Parathyroid adenoma (tissue), 2 donors: ENCODE measurements at regions not wholly inside any gene's neighbourhood (a gene's known extent, or its start where the extent isn't known, plus 50 kb on each side); places are given as distances from the start of the nearest gene placed in this dataset.

Experiments used
- H2AFZ ChIP-seq: fragments of 300-600 bp; sonication (generic); one replicate; pipeline ENCODE4 v1.7.0; 2017; ENCODE audit warnings: antibody characterized with exemption, mild to moderate bottlenecking
- H3K27ac ChIP-seq: fragments of 300-600 bp; sonication (generic); one replicate; pipeline ENCODE4 v1.7.0; 2017
- H3K27me3 ChIP-seq: fragments of 300-600 bp; sonication (generic); one replicate; pipeline ENCODE4 v1.7.0; 2017; ENCODE audit warnings: low read length; ENCODE audit not compliant: control insufficient read depth, insufficient read depth
- H3K36me3 ChIP-seq: fragments of 300-600 bp; sonication (generic); one replicate; pipeline ENCODE4 v1.7.0; 2017; ENCODE audit warnings: low read length; ENCODE audit not compliant: control insufficient read depth, insufficient read depth
- H3K4me1 ChIP-seq: fragments of 300-600 bp; sonication (generic); one replicate; pipeline ENCODE4 v1.7.0; 2017; ENCODE audit warnings: control low read depth
- H3K4me2 ChIP-seq: fragments of 300-600 bp; sonication (generic); one replicate; pipeline ENCODE4 v1.7.0; 2017; ENCODE audit warnings: low read length
- H3K4me3 ChIP-seq: fragments of 300-600 bp; sonication (generic); one replicate; pipeline ENCODE4 v1.7.0; 2017; ENCODE audit warnings: low read depth, low read length
- H3K79me2 ChIP-seq: fragments of 300-600 bp; sonication (generic); one replicate; pipeline ENCODE4 v1.7.0; 2017; ENCODE audit warnings: control low read depth
- H3K9ac ChIP-seq: fragments of 300-600 bp; sonication (generic); one replicate; pipeline ENCODE4 v1.7.0; 2017; ENCODE audit warnings: mild to moderate bottlenecking
- H3K9me3 ChIP-seq: fragments of 300-600 bp; sonication (generic); one replicate; pipeline ENCODE4 v1.7.0; 2017; ENCODE audit warnings: low read length; ENCODE audit not compliant: control insufficient read depth
- CTCF ChIP-seq: fragments of 300-600 bp; sonication (generic); IDR thresholded peaks from one replicate; pipeline ENCODE4 v1.7.0; 2017; ENCODE audit warnings: antibody characterized with exemption, mild to moderate bottlenecking
- donor health status: primary hyperparathyroidism.

- no peak overlapping the region for H2AFZ ChIP-seq
- no peak overlapping the region for H3K4me3 ChIP-seq
- no peaks in the 10 kb centered on the region for H3K4me1 ChIP-seq
- no peaks in the 10 kb centered on the region for H3K79me2 ChIP-seq
- no peak overlapping the region for H3K4me2 ChIP-seq
- H3K36me3 ChIP-seq = no peaks in the 10 kb centered on the region
- no peak for TF ChIP-seq CTCF
- no peak overlapping the region for H3K9ac ChIP-seq
- H3K27me3 ChIP-seq = no peaks in the 10 kb centered on the region
- no peak overlapping the region for H3K27ac ChIP-seq
- H3K9me3 ChIP-seq = no peaks in the 10 kb centered on the region
Measured at GRCh38 chr6:167569879-167570278, 245.0 kb downstream of the TTLL2 start.

- H3K27me3 ChIP-seq = no peaks in the 10 kb centered on the region
- TF ChIP-seq CTCF = no peak
- H3K4me2 ChIP-seq = no peak overlapping the region
- no peak overlapping the region for H3K27ac ChIP-seq
- no peak overlapping the region for H2AFZ ChIP-seq
- no peaks in the 10 kb centered on the region for H3K79me2 ChIP-seq
- no peaks in the 10 kb centered on the region for H3K36me3 ChIP-seq
- H3K9ac ChIP-seq = no peak overlapping the region
- no peak overlapping the region for H3K4me3 ChIP-seq
- H3K4me1 ChIP-seq = no peaks in the 10 kb centered on the region
- H3K9me3 ChIP-seq = no peaks in the 10 kb centered on the region
Measured at GRCh38 chr6:167570460-167571400, 245.8 kb downstream of the TTLL2 start.

- Histone ChIP-seq H3K9me3 (no peaks in the 10 kb centered on the region), H3K79me2 (no peaks in the 10 kb centered on the region), H3K9ac (no peak overlapping the region), H3K4me2 (no peak overlapping the region), H3K36me3 (no peaks in the 10 kb centered on the region), H2AFZ (no peak overlapping the region), H3K27me3 (no peaks in the 10 kb centered on the region), H3K4me1 (no peaks in the 10 kb centered on the region), H3K4me3 (no peak overlapping the region), H3K27ac (no peak overlapping the region)
- TF ChIP-seq CTCF = no peak
Measured at GRCh38 chr6:167571550-167571949, 246.7 kb downstream of the TTLL2 start.

- Histone ChIP-seq H3K79me2 (no peaks in the 10 kb centered on the region), H3K4me2 (no peak overlapping the region), H2AFZ (no peak overlapping the region), H3K36me3 (no peaks in the 10 kb centered on the region), H3K27ac (no peak overlapping the region), H3K27me3 (no peaks in the 10 kb centered on the region), H3K9me3 (no peaks in the 10 kb centered on the region), H3K9ac (no peak overlapping the region), H3K4me1 (no peaks in the 10 kb centered on the region), H3K4me3 (no peak overlapping the region)
- TF ChIP-seq CTCF = no peak
Measured at GRCh38 chr6:167572106-167572505, 247.2 kb downstream of the TTLL2 start.

- H3K27ac ChIP-seq = no peak overlapping the region
- no peak overlapping the region for H3K9ac ChIP-seq
- H3K4me3 ChIP-seq = no peak overlapping the region
- H2AFZ ChIP-seq = no peak overlapping the region
- TF ChIP-seq CTCF = no peak
- no peaks in the 10 kb centered on the region for H3K79me2 ChIP-seq
- no peak overlapping the region for H3K4me2 ChIP-seq
- no peaks in the 10 kb centered on the region for H3K4me1 ChIP-seq
- no peaks in the 10 kb centered on the region for H3K36me3 ChIP-seq
- no peaks in the 10 kb centered on the region for H3K27me3 ChIP-seq
- no peaks in the 10 kb centered on the region for H3K9me3 ChIP-seq
Measured at GRCh38 chr6:167572841-167573271, 248.0 kb downstream of the TTLL2 start.
